ENCODE measurements at regions not wholly inside any gene's neighbourhood (a gene's known extent, or its start where the extent isn't known, plus 50 kb on each side); places are given as distances from the start of the nearest gene placed in this dataset.

DNA sequence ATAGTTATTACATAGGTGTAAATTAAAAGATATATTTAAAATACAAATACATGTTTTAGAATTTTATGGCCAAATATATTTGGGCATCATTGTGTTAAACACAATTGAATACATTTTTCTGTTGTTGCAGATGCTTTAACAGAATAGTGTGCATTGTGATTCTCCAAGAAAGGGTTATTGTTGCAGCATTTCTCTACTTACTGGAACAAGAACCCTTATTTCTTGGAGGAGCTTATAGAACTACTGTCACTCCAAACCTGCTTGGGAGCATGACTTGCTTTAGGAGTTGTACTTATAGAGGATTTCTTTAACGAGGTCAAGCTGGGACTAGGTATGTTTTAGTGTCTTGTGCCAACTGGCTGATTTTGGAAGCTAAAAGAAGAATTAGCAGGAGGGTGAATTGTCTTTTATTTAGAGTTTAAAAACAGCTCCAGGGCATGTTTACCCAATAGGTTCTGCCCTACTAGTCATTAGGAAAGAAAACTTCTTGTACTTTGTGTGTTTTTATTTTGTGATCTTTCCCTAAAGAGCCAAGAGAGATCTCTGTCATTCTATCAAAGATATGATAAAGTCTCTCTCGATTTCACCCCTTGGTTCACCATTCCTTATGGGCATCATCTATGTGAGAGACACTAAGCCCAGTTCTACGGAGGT is 279.8 kb upstream of the SALL1 start:
- TF ChIP-seq EZH2 (IDR thresholded peaks at IDR 0.05) = no peak
- no peak for TF ChIP-seq POLR2AphosphoS5 (IDR thresholded peaks at IDR 0.05; ENCODE audit: borderline replicate concordance, low read depth, low read length)

All from SK-N-MC (cell line).